ENCODE measurements at regions not wholly inside any gene's neighbourhood (a gene's known extent, or its start where the extent isn't known, plus 50 kb on each side); places are given as distances from the start of the nearest gene placed in this dataset.

DNA sequence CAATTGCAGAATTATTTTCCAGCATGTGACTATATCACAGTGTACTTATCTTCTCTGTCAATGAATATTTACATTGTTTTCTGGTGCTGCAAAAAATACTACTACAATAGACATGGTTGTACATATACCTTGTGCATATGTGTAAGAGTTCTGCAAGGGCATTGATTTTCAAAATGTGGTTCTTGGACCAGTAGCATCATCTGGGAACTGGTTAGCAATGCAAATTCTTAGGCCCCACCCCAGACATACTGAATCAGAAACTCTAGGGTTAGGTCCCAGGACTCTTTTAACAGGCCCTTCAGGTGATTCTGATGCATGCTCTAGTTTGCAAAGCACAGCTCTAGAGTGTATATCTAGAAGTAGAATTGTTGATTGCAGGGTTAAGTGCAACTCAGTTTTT is 292.3 kb downstream of the ZNF621 start:
- DNase-seq (ENCODE audit: low read depth) = no peak

DNA sequence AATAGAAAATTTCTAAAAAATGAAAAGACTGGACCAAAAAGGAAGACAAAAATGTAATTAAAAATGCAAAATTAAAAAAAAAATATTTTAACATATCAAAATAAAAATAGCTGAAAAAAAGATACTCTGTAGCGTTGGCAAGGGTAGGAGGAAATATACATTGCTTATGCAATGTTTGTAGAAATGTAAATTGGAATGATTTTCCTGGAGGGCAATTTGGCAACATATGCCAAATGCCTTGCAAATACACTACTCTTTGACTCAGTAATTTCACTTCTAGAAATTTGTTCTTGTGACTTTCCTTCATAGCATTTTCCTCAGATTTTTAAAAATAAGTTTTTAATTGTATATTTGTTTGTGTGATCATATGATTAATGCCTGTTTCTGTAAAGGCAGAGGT is 296.6 kb downstream of the ZNF621 start:
- no peak for DNase-seq (ENCODE audit: low read depth)

DNA sequence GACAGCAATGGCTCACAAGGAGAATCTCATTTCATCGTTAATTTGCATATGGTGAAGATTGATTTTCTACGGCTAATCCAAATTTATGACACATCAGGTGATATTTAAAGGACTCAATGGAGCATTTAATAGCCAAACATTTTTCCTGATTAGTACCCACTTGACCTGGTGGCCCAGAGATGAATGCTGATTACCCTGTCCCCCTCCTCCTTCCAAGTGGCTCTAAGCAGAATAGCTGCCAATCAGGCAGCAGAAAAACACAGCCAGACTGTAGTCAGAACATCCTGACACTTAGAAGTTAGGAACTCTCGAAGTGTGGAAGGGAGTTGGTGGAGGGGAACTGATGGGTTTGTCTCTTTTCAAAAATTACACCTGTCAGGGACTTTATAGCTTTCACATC is 302.5 kb downstream of the ZNF621 start:
- DNase-seq (ENCODE audit: low read depth) = no peak

DNA sequence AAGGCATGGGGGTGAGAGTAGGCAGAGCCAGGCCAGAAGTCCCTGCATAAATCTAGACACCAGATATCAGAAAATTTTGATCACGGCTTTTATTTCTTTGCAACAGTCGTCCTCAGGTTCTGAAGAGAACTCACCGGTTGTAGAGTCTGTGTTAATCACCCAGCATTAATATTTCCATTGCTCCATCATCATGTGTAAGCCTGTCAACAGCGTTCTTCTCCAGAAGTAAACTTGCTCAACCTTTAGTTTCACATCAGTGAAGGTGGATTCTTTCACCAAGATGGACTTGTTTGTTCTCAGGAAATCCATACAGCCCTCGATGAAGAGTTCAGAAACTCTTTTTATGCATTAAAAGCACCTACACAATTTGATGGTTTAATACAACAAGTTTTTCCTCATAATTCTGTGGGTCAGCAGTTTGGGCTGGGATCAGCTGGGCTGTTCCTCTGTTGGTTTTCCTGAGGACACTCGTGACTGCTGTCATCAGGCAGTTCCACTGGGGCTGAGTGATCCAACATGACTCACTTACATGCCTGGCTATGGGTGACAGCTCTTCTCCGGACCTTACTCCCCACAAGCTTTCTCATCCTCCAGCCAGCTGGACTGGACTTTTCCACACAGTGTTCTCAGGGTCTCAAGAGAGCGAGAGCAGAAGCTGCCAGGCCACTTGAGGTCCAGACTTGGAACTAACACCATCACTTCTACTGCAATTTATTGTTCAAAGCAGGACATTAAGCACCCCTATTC is 303.4 kb downstream of the ZNF621 start:
- no peak for DNase-seq (ENCODE audit: low read depth)

DNA sequence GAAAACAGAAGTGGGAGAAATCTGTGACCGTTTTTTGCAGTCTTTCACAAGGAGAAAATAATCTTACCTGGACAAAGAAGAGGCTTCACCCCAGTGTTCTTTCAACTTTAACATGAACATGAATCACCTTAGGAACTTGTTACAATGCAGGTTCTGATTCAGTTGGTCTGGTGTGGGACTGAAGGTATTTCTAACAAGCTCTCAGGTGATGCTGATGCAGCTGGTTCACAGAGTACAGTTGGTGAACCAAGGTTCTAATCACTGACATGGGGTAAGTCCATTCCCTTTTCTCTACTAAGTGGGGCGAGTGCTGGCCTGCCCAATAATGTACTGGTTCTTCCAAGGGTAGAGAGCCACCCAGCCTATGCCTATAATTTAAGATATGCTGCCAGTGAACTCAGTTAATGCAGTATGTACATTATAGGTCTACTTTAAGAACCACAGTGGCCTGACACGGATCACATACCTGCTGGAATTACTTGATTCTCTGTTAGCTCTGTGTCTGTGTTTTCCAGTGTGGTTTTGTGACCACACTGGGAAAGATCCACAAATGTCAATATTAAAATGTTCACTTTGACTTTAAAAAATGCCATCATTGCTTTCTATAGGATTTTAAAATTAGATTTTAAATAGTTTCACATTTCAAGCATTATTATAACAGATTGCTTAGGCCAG is 304.1 kb downstream of the ZNF621 start:
- DNase-seq (ENCODE audit: low read depth) = no peak

DNA sequence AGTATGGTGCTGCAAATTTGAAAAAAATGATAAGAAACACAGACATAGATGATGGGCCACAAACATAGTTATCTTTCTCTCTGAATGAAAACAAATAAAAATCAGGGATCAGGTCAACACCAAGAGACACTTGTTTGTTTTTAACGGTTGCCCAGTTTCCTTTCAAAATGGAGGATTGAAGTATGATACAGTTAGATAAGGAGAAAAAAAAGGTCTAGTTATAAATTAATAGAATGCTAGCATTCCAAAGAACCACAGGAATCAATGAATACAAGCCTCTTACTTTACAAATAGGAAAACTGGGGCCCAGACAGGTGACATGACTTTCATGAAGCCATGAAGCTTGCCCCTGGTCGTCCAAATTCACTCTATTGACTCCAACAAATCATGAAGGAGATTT is 305.1 kb downstream of the ZNF621 start:
- DNase-seq (ENCODE audit: low read depth) = no peak

DNA sequence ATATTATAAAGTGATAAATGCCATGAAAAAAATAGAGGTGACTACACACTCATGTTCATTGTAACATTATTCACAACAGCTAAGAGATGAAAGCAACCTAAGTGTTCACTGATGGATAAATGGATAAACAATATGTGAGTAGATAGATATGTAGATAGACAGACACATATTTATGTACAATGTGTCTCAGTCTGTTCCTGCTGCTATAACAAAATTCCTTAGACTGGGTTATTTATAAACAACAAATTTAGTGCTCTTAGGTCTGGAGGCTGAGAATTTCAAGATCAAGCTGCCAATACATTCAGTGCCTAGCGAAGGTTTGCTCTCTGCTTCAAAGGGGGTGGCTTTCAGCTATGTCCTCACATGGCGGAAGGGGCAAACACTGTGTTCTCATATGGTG is 312.5 kb downstream of the ZNF621 start:
- no peak for DNase-seq (ENCODE audit: low read depth)

DNA sequence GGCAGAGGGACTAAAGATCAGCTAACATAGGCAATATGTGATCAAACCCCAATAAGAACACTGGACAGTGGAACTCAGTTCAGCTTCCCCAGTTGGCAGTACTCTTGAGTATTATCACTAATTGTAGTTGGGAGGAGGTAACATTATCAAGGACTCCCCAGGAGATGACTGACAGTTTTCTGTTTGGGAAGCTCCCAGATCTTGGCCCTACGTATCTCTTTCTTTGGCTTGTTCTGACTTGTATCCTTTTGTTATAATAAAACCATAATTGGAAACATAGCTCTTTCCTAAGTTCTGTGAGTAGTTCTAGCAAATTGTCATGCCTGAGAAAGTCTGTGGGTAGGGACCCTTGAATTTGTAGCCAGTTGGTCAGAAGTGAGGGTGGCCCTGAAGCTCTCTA is 316.4 kb downstream of the ZNF621 start:
- no peak for DNase-seq (ENCODE audit: low read depth)

DNA sequence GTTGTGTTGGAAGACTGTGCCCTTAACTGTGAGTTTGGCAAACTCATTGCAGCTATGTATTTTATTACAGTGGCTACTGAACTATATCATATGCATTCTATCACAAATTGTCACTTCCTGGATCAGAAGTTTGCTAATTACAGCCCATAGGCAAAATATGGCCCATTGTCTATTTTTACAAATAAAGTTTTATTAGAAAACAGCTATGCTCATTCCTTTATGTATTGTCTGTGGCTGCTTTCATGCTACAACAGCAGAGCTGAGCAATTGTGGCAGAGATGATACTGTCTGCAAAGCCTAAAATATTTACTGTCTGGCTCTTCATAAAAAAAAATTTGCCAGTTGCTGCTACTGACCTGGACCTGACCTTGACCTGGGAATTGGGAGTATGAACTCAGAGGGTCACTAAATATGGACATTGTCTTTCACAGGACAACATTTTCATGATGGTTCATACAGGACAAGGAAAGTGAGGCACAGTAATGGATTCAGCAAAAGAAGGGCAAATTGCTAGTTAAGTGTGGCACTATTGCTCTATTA is 316.9 kb downstream of the ZNF621 start:
- DNase-seq (ENCODE audit: low read depth) = no peak

DNA sequence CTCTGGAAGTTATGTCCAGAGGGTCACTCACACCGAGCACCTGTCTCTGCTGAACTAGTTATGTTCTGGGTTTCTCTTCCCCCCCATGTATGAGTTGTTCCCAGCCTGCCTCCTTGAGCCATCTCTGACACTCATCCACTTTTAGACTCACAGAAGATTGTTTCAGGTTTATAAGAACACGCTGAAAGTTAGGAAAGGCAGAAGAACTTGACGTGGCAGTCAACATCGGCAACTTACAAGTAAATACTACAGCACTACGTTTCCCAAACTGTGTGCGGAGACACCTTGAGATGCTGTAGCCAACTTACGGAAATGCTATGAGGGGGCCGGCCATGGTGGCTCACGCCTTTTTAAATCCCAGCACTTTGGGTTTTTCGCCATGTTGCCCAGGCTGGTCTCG is 318.0 kb downstream of the ZNF621 start:
- DNase-seq (ENCODE audit: low read depth) = no peak

DNA sequence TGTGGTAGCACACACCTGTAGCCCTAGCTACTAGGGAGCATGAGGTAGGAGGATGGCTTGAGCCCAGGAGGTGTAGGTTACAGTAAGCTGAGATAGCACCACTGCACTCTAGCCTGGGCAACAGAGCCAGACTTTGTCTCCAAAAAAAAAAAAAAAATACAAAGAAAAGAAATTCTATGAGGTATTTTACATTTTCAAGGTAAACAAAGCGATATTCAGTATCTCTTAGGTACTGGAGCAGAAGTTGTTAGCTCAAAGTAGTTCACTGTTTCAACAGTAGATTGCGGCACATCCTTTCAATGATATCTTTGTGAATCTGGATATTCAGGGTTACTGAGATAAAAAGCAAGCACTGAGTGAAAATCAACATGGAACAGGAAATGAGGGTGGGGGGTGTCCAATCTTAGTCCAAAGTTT is 318.5 kb downstream of the ZNF621 start:
- DNase-seq (ENCODE audit: low read depth) = no peak

DNA sequence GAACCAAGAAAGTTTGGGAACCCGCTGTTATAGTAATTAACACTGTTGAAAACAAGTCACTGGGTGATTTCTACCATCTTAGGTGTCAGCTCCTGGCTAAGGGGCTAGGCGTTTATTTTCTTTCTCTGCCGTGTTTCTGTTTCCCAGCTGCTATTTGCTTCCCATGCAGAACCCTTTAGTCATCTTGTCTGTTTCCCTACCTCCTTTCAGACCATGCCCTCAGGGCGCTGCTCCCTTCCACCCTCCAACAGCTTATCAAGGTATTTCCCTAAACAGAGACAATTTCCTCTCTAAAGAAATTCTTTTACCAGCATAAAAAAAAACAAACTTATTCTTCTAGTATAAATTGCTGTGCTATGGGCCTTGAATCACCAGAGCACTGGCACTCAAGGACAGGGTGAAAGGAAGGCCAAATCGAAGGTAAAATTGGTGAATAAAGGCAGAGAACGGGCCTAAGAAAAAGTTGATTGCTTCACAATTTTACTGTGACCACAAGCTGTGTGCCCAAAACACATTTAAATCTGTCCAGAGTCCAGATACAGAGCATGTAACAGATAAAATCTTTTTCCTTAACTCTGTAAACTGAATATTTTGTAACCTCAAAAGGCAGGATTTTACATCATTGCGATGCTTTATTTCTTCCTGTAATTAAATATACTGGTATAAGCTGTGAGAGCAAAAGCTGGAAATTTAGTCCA is 319.2 kb downstream of the ZNF621 start:
- DNase-seq (ENCODE audit: low read depth) = no peak

DNA sequence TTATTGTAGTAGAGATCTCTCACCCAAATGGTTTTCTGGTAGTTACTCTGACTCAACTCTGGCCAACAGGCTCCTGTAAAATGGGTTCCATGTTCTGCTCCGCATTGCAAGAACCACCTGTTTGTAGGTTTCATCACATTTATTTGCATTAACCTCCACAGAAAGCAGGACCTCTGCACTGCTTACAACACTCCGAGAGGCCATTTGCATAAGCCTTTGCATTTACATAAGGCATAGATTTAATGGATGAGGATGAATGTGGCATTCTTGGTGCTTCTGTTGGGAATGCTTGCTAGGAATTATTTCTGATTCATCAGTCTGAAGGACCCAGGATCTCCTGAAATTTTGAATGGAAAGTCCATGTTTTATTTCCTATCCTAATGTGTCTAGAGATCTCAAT is 320.1 kb downstream of the ZNF621 start:
- no peak for DNase-seq (ENCODE audit: low read depth)

DNA sequence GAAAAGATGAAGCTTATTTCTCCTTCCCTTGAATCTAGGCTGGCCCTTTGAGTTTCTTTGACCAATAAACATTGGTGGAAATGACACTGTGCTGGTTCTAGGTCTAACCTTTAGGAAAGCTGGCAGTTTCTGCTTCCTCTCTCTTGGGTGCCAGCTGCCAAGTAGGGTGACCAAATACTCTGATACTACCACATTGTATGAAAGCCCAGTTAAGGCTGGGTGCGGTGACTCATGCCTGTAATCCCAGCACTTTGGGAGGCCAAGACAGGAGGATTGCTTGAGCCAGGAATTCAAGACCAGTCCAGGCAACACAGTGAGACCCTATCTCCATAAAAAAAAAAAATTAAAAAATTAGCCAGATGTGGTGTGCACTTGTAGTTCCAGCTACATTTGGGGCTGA is 320.7 kb downstream of the ZNF621 start:
- no peak for DNase-seq (ENCODE audit: low read depth)

DNA sequence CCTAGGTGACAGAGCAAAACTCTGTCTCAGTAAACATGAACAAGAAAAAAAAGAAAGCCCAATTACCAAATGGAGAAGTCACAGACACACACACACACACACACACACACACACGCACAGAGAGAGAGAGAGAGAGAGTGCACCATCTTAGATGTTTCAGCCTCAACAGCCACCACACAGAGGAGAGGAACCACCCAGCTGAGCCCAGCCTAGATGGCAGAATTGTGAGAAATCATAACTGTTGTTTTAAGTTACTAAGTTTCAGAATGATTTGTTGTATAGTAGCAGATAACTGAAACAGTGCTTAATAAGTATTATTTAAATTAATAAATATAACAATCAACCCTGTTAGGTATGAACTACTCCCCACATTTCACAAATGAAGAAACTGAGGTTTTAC is 321.2 kb downstream of the ZNF621 start:
- no peak for DNase-seq (ENCODE audit: low read depth)

DNA sequence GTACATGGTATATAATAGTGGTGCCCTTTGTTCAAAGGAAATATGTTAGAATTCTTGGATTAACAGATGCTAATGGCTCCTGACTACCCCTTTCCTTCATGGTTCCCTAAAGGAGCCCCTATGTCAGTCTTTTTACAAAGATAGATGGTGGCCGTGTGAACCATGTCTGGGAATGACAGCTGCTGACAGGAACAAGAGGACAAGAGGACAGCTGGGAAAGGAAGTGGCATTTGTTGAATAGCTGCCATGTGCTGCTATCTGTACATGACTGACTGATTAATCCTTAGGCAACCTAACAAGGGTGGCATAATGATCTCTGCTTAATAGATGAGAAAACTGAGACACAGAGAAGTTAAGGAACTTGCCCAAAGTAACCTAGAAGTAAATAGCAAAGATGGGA is 321.7 kb downstream of the ZNF621 start:
- DNase-seq (ENCODE audit: low read depth) = no peak

DNA sequence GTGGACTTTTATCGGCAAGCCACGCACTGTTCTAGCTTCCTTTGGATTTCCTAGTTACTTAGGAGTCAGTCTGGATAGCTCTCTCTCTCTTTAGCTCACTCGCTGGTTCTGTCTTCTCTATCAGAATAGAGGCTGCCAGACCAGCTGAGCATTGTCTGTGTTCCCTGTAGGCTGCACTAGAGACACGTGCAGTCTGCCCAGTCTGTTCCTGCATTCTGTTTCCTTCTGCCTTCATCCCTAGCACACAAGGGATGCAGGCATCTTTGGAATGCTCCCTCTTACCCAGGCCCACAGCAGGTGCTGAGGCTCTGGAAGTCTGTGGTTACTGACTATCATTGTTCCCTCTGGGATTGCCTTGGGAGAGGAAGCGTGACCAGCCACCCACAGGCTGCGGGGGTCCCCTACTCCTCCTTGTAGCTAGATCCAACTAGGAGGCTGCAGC is 322.8 kb downstream of the ZNF621 start:
- DNase-seq (ENCODE audit: low read depth) = no peak

DNA sequence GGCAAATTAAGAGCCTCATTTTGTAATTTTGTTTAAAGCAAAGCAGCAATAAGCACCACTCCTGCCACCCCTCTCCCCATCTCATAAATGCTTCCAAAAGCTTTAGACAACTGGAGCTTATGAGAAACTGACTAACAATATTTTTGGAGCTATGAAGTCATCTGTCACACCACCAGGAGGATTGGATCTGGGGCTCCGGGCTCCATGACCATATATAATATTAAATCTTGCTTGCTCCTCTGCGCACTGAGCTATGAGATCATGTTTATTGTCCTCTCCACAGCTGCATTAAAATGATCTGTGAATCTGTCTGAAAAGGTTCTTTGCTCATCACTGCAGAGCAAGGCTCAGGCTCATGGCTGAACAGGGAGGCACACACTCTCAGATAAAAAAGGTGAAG is 323.7 kb downstream of the ZNF621 start:
- no peak for DNase-seq (ENCODE audit: low read depth)

DNA sequence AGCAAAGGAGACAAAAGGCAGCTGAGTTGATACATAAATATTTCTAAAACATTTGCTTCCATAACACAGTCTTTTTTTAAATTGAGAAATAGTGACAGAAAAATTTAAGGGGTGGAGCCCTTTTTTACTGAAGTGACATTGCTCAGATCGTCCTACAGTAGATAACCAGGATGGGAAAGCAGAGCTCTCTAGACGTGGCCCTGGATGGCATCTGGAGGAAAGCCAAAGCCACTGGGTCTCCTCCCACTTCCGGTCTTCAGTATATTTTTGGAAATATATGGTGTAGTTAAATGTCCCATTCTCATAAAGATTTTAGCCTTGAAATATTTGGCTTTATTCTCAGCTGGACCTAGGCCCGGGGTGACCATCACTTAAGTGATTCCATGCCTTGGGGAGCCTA is 326.1 kb downstream of the ZNF621 start:
- no peak for DNase-seq (ENCODE audit: low read depth)

DNA sequence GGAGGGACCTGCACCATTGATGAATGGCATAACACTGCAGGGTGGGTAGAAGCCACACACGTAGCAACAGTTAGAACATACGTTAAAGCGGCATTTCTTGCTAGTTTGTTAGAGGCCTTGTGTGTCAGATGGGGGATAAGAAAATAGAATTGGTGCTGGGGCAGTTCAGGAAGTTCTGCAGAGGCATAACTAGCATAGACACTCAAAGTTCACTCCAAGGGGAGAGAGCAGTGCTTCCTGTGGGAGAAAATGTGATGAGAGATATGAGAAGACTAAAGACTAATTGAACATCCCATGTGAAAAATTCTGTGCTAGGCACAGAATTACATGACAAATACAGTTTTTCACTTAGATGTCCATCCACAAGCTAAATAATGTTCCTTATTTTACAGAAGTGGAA is 327.1 kb downstream of the ZNF621 start:
- no peak for DNase-seq (ENCODE audit: low read depth)

DNA sequence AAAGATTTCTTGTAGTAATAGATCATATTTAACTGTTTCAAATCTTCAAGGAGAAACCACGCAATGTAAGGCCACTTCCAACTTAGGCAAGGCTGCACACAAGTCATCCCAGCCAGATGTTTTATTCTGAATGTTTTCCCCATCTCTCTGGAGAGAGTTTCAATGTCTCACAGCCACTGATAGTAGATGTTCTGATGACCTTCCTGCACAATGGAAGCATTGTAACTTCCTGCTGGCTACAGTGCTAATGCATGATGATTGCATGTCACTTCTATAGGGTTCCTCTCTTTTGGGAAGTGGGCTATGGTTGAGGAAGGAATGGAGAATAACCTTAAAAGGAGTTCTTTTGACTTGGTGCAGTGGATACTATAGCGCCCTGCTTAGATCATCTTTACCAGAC is 328.0 kb downstream of the ZNF621 start:
- DNase-seq (ENCODE audit: low read depth) = no peak

DNA sequence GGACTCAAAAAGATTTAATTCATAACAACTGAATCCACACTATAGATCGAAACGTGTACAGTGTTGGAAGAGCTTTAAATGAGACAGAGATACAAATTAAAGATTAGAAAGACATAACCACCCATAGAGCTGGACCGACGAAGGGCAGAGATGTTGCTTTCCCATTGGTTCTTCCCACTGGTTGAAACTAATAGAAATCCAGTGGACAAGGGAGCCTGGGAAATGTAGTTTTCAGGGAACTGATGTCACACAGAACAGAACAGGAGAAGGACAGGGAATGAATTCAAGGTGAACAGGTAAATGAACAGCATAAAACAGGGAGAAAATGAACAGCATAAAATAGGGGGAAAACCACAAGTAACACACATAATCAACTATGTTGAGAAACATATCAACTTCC is 328.7 kb downstream of the ZNF621 start:
- DNase-seq (ENCODE audit: low read depth) = no peak

DNA sequence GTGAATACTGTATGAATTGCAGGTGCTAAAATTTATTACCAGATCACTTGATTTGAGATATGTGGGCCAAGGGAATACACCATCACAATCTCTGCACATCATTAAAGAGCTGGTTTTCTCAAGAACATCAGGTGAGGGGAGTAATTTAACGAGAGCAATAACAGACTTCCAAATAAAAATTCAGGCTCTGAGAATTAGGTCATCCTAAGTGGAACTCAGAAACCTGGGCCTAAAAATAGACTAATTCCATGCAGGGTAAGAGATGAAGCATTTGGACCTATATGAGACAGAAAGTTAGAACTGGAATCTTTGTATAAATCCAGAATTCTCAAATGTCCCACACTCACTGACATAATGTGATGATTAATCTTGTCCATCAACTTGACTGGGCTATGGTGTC is 331.1 kb downstream of the ZNF621 start:
- DNase-seq (ENCODE audit: low read depth) = no peak
